ENCODE measurements at regions not wholly inside any gene's neighbourhood (a gene's known extent, or its start where the extent isn't known, plus 50 kb on each side); places are given as distances from the start of the nearest gene placed in this dataset.

- H3K4me1 ChIP-seq, result peaks cover 6% of the 10 kb centered on the region
- intact Hi-C loops (cut with micrococcal nuclease), result loop anchor here (5.0 kb wide), 1 partner anchor 553 kb away; no protein-coding TSS in a partner anchor
- TF ChIP-seq CTCF (IDR thresholded peaks at IDR 0.05; ENCODE audit: borderline replicate concordance), result no peak
Observed at GRCh38 chr11:95704865-95705264, 84.7 kb downstream of the FAM76B start.

DNA sequence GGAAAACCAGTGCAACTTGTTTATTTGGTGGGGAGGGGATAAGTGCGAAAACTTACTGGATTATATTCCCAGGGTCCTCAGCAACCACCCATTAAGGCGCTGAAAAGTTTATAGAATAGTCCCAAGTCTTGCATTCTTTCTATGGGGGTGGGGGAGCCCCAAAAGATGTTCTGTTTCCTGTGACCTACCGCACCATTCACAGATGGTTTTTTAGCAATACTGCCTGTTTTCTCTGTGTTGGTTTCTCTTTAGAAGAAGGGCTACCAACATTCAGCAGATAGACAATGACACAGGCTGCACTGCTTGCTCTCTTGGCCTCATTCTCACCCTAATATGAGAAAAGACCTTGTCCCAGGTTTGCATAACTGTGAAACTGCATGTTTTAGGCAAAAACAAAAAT lies 86.5 kb downstream of the FAM76B start:
- H3K4me1 ChIP-seq, result peaks cover 6% of the 10 kb centered on the region
- intact Hi-C loops (cut with micrococcal nuclease), result no loop called here
- H3K36me3 ChIP-seq, result no peaks in the 10 kb centered on the region

More at GRCh38 chr11:95704865-95705264, 84.7 kb downstream of the FAM76B start:
- H3K27me3 ChIP-seq (ENCODE audit: low read depth), result no peaks in the 10 kb centered on the region
- H3K9me3 ChIP-seq (replicated peaks), result no peaks in the 10 kb centered on the region
- no peaks in the 10 kb centered on the region for H3K36me3 ChIP-seq
- H3K4me3 ChIP-seq, result no peak overlapping the region
- H3K27ac ChIP-seq (replicated peaks), result peak overlapping the region; percentile 59
- no peak for DNase-seq

DNA sequence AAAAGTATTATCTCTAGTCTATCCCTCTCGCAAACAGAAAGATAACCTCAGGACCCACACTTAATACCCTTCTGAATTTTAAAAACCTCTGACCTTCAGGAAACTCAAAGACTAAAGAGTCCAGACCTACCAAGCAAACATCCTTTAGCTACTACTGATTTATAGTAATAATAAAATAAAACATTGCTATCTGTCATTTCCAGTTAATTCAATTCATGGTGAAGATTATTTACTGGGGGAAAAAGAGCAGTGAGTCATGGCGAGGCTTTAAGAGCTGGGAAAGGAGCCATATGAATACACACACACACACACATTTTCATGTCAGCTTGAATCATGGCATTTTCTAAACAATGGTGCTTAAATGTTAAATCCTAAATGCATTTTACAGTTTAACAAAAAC lies 87.1 kb downstream of the FAM76B start:
- intact Hi-C loops (cut with micrococcal nuclease), result no loop called here
- Histone ChIP-seq H3K4me1 (peaks cover 6% of the 10 kb centered on the region), H3K36me3 (no peaks in the 10 kb centered on the region), H3K4me3 (no peak overlapping the region), H3K27ac (replicated peaks) (no peak overlapping the region), H3K27me3 (ENCODE audit: low read depth) (no peaks in the 10 kb centered on the region), H3K9me3 (replicated peaks) (no peaks in the 10 kb centered on the region)
- no peak for TF ChIP-seq CTCF (IDR thresholded peaks at IDR 0.05; ENCODE audit: borderline replicate concordance)
- no peak for DNase-seq

More for the DNA sequence above, 86.5 kb downstream of the FAM76B start:
- TF ChIP-seq CTCF (IDR thresholded peaks at IDR 0.05; ENCODE audit: borderline replicate concordance), result no peak
- Histone ChIP-seq H3K27ac (replicated peaks) (no peak overlapping the region), H3K27me3 (ENCODE audit: low read depth) (no peaks in the 10 kb centered on the region), H3K9me3 (replicated peaks) (no peaks in the 10 kb centered on the region), H3K4me3 (no peak overlapping the region)
- no peak for DNase-seq

DNA sequence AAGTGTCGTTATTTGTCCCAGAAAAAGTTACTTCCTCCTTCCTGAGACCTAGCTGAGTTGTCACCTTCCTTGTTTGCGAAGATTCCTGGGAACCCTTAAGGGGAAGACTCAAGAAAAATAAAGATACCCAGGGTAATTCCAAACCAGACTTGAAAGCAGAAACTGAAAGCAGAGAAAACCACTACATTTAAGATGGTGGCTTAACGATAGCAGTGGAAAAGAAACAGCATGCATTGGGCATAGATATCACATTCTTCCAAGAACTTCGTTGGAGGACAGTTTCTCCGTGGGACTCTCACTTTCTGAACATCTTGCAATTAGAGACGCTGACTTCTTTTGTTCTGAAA lies 89.1 kb downstream of the FAM76B start:
- Histone ChIP-seq H3K27me3 (ENCODE audit: low read depth) (no peaks in the 10 kb centered on the region), H3K4me1 (peaks cover 3% of the 10 kb centered on the region), H3K27ac (replicated peaks) (no peak overlapping the region), H3K9me3 (replicated peaks) (no peaks in the 10 kb centered on the region), H3K36me3 (no peaks in the 10 kb centered on the region), H3K4me3 (no peak overlapping the region)
- no peak for TF ChIP-seq CTCF (IDR thresholded peaks at IDR 0.05; ENCODE audit: borderline replicate concordance)
- DNase-seq, result no peak
- intact Hi-C loops (cut with micrococcal nuclease), result no loop called here

- H3K27me3 ChIP-seq (ENCODE audit: low read depth), result no peaks in the 10 kb centered on the region
- no peak for DNase-seq
- H3K27ac ChIP-seq (replicated peaks), result peak overlapping the region; percentile 18
- no peaks in the 10 kb centered on the region for H3K9me3 ChIP-seq (replicated peaks)
- intact Hi-C loops (cut with micrococcal nuclease), result no loop called here
- TF ChIP-seq CTCF (IDR thresholded peaks at IDR 0.05; ENCODE audit: borderline replicate concordance), result no peak
- no peak overlapping the region for H3K4me3 ChIP-seq
- H3K4me1 ChIP-seq, result no peaks in the 10 kb centered on the region
- no peaks in the 10 kb centered on the region for H3K36me3 ChIP-seq
Observed at GRCh38 chr11:95699631-95700470, 89.7 kb downstream of the FAM76B start.

Measured in left ventricle myocardium inferior (tissue), 1 donor.